ENCODE measurements at regions not wholly inside any gene's neighbourhood (a gene's known extent, or its start where the extent isn't known, plus 50 kb on each side); places are given as distances from the start of the nearest gene placed in this dataset.

- no peak overlapping the region for H3K4me2 ChIP-seq (ENCODE audit: low read depth, low read length)
- no peaks in the 10 kb centered on the region for H4K20me1 ChIP-seq (ENCODE audit: insufficient read depth, low read length)
- intact Hi-C loops (cut with micrococcal nuclease; ENCODE audit: unreplicated experiment): no loop called here
- FAIRE-seq (no peak), DNase-seq (ENCODE audit: low spot score) (no peak), ATAC-seq (no peak)
- in situ Hi-C loops (cut with HindIII; ENCODE audit: extremely low pct_ligation_motif_present, low pct_unique_long_range_greater_than_20kb): no loop called here
- no peaks in the 10 kb centered on the region for H3K79me2 ChIP-seq (ENCODE audit: insufficient read depth, low read length)
- H3K9ac ChIP-seq (ENCODE audit: insufficient read depth, low read depth, low read length): no peak overlapping the region
- H2AFZ ChIP-seq (ENCODE audit: low read length): no peak overlapping the region
- ChIA-PET CTCF (ENCODE audit: low intra/inter-chr PET ratio, low total read pairs) (no interaction called here), POLR2A (no interaction called here)
- no peaks in the 10 kb centered on the region for H3K36me3 ChIP-seq (replicated peaks in 1 of 2; ENCODE audit: control insufficient read depth in 1 of 2, insufficient read depth in 2 of 2, low read length in 2 of 2)
- H3K9me3 ChIP-seq (ENCODE audit: low read length): no peaks in the 10 kb centered on the region
- H3K27me3 ChIP-seq (ENCODE audit: control insufficient read depth in 1 of 2, insufficient read depth in 2 of 2, low read length in 2 of 2): no peaks in the 10 kb centered on the region
- H3K4me1 ChIP-seq (ENCODE audit: insufficient read depth, low read length): no peaks in the 10 kb centered on the region
- TF ChIP-seq CEBPB (IDR thresholded peaks at IDR 0.05; ENCODE audit: borderline replicate concordance, low read depth, low read length) (peak; percentile 79), CEBPG (CRISPR knock-in tag; IDR thresholded peaks at IDR 0.05) (peak; percentile 26; the same call in 1 of the 2 replicates), LRRFIP1 (CRISPR knock-in tag; conservative IDR thresholded peaks at IDR 0.05) (no peak), ZNF878 (CRISPR knock-in tag; IDR thresholded peaks at IDR 0.05) (no peak)
- H3K27ac ChIP-seq (ENCODE audit: extremely low read length, insufficient read depth, low read length): no peak overlapping the region
- no TSS peak for BruUV-seq (replicated peaks)
- no peak overlapping the region for H3K4me3 ChIP-seq (replicated peaks in 1 of 3; ENCODE audit: insufficient read depth in 1 of 3, low read depth in 2 of 3, low read length in 3 of 3)
- 61% methylated on average over 2 of the region's 2 CpGs for WGBS (ENCODE audit: low lambda C conversion rate)
These were observed 491.9 kb upstream of the KCNMB2 start for GRCh38 chr3:178044320-178044719.

GRCh38 chr3:178047496-178047895, 488.7 kb upstream of the KCNMB2 start:
- intact Hi-C loops (cut with micrococcal nuclease; ENCODE audit: unreplicated experiment): no loop called here
- Histone ChIP-seq H3K4me3 (replicated peaks in 1 of 3; ENCODE audit: insufficient read depth in 1 of 3, low read depth in 2 of 3, low read length in 3 of 3) (no peak overlapping the region), H3K27ac (ENCODE audit: extremely low read length, insufficient read depth, low read length) (no peak overlapping the region), H3K79me2 (ENCODE audit: insufficient read depth, low read length) (no peaks in the 10 kb centered on the region), H4K20me1 (ENCODE audit: insufficient read depth, low read length) (no peaks in the 10 kb centered on the region), H2AFZ (ENCODE audit: low read length) (no peak overlapping the region), H3K4me2 (ENCODE audit: low read depth, low read length) (no peak overlapping the region), H3K27me3 (ENCODE audit: control insufficient read depth in 1 of 2, insufficient read depth in 2 of 2, low read length in 2 of 2) (no peaks in the 10 kb centered on the region), H3K9ac (ENCODE audit: insufficient read depth, low read depth, low read length) (no peak overlapping the region), H3K36me3 (replicated peaks in 1 of 2; ENCODE audit: control insufficient read depth in 1 of 2, insufficient read depth in 2 of 2, low read length in 2 of 2) (no peaks in the 10 kb centered on the region), H3K4me1 (ENCODE audit: insufficient read depth, low read length) (no peaks in the 10 kb centered on the region), H3K9me3 (ENCODE audit: low read length) (no peaks in the 10 kb centered on the region)
- POLR2A ChIA-PET: no interaction called here
- FAIRE-seq: no peak
- 76% methylated on average over 3 of the region's 3 CpGs for WGBS (ENCODE audit: low lambda C conversion rate)
- ATAC-seq: no peak
- in situ Hi-C loops (cut with HindIII; ENCODE audit: extremely low pct_ligation_motif_present, low pct_unique_long_range_greater_than_20kb): no loop called here
- CTCF ChIA-PET (ENCODE audit: low intra/inter-chr PET ratio, low total read pairs): no interaction called here
- DNase-seq (ENCODE audit: low spot score): no peak
- TF ChIP-seq NFKB2 (CRISPR knock-in tag; IDR thresholded peaks at IDR 0.05; ENCODE audit: borderline replicate concordance) (no peak), CHD4 (IDR thresholded peaks at IDR 0.05; ENCODE audit: borderline replicate concordance, low read length) (no peak), ZFP36L1 (CRISPR knock-in tag; IDR thresholded peaks at IDR 0.05) (no peak)
- no TSS peak for BruUV-seq (replicated peaks)
